Thyroid gland (tissue), 4 donors: ENCODE measurements at regions not wholly inside any gene's neighbourhood (a gene's known extent, or its start where the extent isn't known, plus 50 kb on each side); places are given as distances from the start of the nearest gene placed in this dataset.
"Not testable (repeated sequence)": the region's sequence is repeated elsewhere in the genome, so short reads cannot be mapped to it uniquely, and the experiment has no call there.

ENCODE experiments used
- DNase-seq, 2 donors: peaks; one replicate each; pipeline ENCODE4 v3.0.0-alpha.2; 2019
- H3K27ac ChIP-seq, 3 donors: fragments of 200-600 bp; sonication (generic); 1 replicate in 2 of 3; 2 replicates in 1 of 3; pipeline ENCODE4 v1.5.1; 2016 to 2019; ENCODE audit warnings: mild to moderate bottlenecking in 1 of 3, moderate library complexity in 1 of 3
- H3K27me3 ChIP-seq: fragments of 200-600 bp; sonication (generic); one replicate; pipeline ENCODE4 v1.5.1; 2019
- H3K36me3 ChIP-seq, 2 donors: fragments of 200-600 bp; sonication (generic); one replicate each; pipeline ENCODE4 v1.5.1; 2016 to 2019
- H3K4me1 ChIP-seq, 2 donors: fragments of 200-600 bp; sonication (generic); one replicate each; pipeline ENCODE4 v1.5.1; 2017 to 2019
- H3K4me3 ChIP-seq, 3 donors: fragments of 200-600 bp; sonication (generic); replicated peaks in 1 of 3; 1 replicate in 2 of 3; 2 replicates in 1 of 3; pipeline ENCODE4 v1.5.1; 2016; ENCODE audit warnings: mild to moderate bottlenecking in 1 of 3
- H3K9me3 ChIP-seq: fragments of 200-600 bp; sonication (generic); one replicate; pipeline ENCODE4 v1.5.1; 2017
- POLR2A ChIP-seq, 2 donors: fragments of 450-650 bp; IDR thresholded peaks; one replicate each; pipeline ENCODE4 v1.6.1; 2017; ENCODE audit warnings: antibody characterized with exemption in 2 of 2, mild to moderate bottlenecking in 2 of 2, moderate library complexity in 1 of 2
- WGBS, 2 donors: methylation state at CpG; one replicate each; pipeline ENCODE4 v1.1.5; 2017; 5-methylcytosine and 5-hydroxymethylcytosine counted together
- intact Hi-C: fragments of 100-400 bp; cut with DNase I; formaldehyde crosslinking; loops from one replicate; pipeline ENCODE4 v1.15.1; 2023
- TF ChIP-seq, protein P1 (sequence below), 6 experiments: fragments of 200-600 bp in 3 of 6; fragments of 450-650 bp in 3 of 6; sonication (generic) in 3 of 6; IDR thresholded peaks; one replicate each; pipeline ENCODE4 v1.5.1; 2016 to 2019; ENCODE audit warnings: antibody characterized with exemption in 6 of 6, mild to moderate bottlenecking in 2 of 6, inconsistent platforms in 1 of 6, moderate library complexity in 1 of 6

- Histone ChIP-seq H3K27me3 (no peaks in the 10 kb centered on the region), H3K36me3 (no peaks in the 10 kb centered on the region), H3K4me3 (no peak overlapping the region), H3K4me1 (no peaks in the 10 kb centered on the region), H3K27ac (no peak overlapping the region), H3K9me3 (no peaks in the 10 kb centered on the region)
- intact Hi-C loops = no loop called here
- 51 to 53% methylated on average over 10 of the region's 10 CpGs for WGBS, 2 donors
- TF ChIP-seq POLR2A (IDR thresholded peaks at IDR 0.05) = no peak
- TF ChIP-seq, protein P1, sequence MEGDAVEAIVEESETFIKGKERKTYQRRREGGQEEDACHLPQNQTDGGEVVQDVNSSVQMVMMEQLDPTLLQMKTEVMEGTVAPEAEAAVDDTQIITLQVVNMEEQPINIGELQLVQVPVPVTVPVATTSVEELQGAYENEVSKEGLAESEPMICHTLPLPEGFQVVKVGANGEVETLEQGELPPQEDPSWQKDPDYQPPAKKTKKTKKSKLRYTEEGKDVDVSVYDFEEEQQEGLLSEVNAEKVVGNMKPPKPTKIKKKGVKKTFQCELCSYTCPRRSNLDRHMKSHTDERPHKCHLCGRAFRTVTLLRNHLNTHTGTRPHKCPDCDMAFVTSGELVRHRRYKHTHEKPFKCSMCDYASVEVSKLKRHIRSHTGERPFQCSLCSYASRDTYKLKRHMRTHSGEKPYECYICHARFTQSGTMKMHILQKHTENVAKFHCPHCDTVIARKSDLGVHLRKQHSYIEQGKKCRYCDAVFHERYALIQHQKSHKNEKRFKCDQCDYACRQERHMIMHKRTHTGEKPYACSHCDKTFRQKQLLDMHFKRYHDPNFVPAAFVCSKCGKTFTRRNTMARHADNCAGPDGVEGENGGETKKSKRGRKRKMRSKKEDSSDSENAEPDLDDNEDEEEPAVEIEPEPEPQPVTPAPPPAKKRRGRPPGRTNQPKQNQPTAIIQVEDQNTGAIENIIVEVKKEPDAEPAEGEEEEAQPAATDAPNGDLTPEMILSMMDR (IDR thresholded peaks at IDR 0.05) = no peak
- DNase-seq = no peak
Measured at GRCh38 chr7:35969066-35969465, 168.2 kb downstream of the SEPTIN7 start.

DNA sequence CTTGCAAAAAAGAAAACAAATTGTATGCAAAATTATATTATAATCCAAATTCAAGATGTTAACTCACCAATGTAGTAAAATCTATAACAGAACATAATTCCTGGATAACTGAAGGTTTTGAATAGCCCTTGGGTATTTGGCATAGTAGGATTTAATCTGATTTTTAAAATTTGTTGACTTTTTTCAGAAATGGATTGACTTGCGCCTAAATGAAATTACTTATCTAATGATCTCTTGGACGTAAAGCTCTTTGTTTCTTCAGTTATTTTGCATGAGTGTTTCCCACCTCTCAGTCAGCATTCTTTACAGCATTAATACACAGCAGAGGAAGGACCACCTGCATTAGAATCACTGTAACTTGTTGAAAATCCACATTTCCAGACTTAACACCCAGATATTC lies 169.6 kb downstream of the SEPTIN7 start:
- Histone ChIP-seq H3K4me3 (no peak overlapping the region), H3K4me1 (no peaks in the 10 kb centered on the region), H3K27ac (no peak overlapping the region), H3K9me3 (no peaks in the 10 kb centered on the region), H3K27me3 (no peaks in the 10 kb centered on the region), H3K36me3 (no peaks in the 10 kb centered on the region)
- whole genome bisulfite sequencing, 2 donors = 94 to 98% methylated on average over 2 of the region's 2 CpGs
- no peak for DNase-seq
- intact Hi-C loops = loop anchor here (10.0 kb wide), 1 partner anchor 56 kb away; no protein-coding TSS in a partner anchor
- TF ChIP-seq, protein P1 (IDR thresholded peaks at IDR 0.05) = no peak
- TF ChIP-seq POLR2A (IDR thresholded peaks at IDR 0.05) = no peak

- H3K9me3 ChIP-seq = no peaks in the 10 kb centered on the region
- no peaks in the 10 kb centered on the region for H3K36me3 ChIP-seq
- intact Hi-C loops = loop anchor here (10.0 kb wide), 1 partner anchor 57 kb away; no protein-coding TSS in a partner anchor
- H3K4me1 ChIP-seq = no peaks in the 10 kb centered on the region
- H3K27ac ChIP-seq = no peak overlapping the region
- no peaks in the 10 kb centered on the region for H3K27me3 ChIP-seq
- H3K4me3 ChIP-seq = no peak overlapping the region
- 32 to 66% methylated on average over 9 to 18 of the region's 55 CpGs for WGBS, 2 donors
- no peak for DNase-seq
- TF ChIP-seq, protein P1 (IDR thresholded peaks at IDR 0.05) = peak in 2 of 6 experiments; percentile 24 to 50
- TF ChIP-seq POLR2A (IDR thresholded peaks at IDR 0.05) = no peak
Measured at GRCh38 chr7:35971133-35971891, 170.5 kb downstream of the SEPTIN7 start.

DNA sequence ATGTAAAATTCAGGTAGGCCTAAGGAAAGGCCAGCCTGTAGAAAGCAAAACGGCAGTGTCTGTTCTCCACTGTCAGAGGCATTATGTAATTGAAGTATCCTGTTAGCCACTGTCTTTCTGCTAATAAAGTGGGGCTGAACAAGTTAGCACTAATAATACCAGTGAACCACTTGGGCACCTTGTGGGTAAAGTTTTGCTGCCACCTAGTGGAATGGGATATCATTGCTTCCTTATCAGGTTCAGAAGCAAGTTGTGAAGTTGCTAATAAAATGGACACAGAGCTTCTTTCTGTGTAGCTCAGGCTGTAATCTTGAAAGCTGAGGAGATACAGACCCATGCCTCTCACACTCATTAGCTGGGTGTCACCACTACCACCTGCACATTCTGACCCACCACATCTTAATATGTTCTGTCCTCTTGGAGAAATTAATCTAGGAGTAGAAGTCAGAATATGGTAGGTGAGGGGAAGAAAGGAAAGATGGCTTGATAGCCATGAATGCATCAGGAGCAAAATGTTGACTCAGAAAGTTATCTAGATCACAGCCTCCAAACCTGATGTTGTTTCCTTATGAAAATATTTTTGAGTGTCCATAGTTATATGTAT lies 175.1 kb downstream of the SEPTIN7 start:
- peak; percentile 31 to 46 for DNase-seq
- Histone ChIP-seq H3K27ac (no peak overlapping the region), H3K27me3 (no peaks in the 10 kb centered on the region), H3K4me3 (no peak overlapping the region), H3K36me3 (no peaks in the 10 kb centered on the region), H3K9me3 (no peaks in the 10 kb centered on the region), H3K4me1 (no peaks in the 10 kb centered on the region)
- TF ChIP-seq, protein P1 (IDR thresholded peaks at IDR 0.05) = peak; percentile 61 to 90 (median 83)
- no peak for TF ChIP-seq POLR2A (IDR thresholded peaks at IDR 0.05)
- WGBS, 2 donors = 0% methylated on average over 1 of the region's 1 CpG
- intact Hi-C loops = loop anchor here (10.0 kb wide), 1 partner anchor 61 kb away; no protein-coding TSS in a partner anchor

DNA sequence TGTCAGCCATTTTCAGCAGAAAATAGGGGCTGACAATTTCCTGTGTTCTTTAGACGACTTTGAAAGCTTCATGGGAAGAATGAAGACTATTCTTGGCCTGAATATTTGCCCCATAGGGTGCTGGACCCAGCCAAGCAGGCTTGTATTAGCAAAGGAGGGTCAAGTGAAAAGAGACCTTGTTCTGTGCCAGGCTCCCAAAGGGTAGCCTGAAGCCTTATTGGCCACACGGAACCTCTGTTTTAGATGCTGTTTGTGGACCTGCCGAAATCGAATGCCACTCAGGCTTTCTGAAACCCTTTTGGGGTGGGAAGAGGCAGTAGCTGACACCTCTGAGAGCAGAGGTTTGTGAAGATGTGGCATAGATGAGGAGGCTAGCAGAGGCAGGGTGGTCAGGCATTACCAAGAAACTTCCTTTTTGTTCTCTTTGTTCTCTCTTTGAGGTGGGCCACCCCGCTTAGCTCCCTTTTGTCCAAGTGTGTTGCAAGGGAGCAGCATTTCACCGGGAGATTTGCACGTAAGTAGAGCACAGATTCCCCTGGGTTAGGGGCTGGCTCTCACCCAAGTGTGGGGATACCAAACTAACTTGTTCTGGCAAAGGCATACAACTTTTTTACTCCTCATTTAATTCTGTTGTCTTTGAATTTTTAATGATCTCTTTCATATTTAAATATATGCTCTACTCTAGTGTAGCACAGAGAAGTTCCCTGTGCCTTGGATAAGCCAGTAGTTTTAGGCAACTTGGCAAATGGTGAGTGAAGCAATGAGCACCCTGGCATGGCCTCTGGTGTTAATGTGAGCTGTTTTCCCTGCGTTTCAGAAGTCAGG lies 174.0 kb upstream of the EEPD1 start:
- not testable (repeated sequence) for H3K9me3 ChIP-seq, H3K36me3 ChIP-seq, H3K27ac ChIP-seq, H3K4me1 ChIP-seq, H3K4me3 ChIP-seq, DNase-seq, H3K27me3 ChIP-seq
- 71 to 72% methylated on average over 8 of the region's 8 CpGs for WGBS, 2 donors
- intact Hi-C loops = loop anchor here (10.0 kb wide), 1 partner anchor 64 kb away; no protein-coding TSS in a partner anchor
